Neuronal stem cell (in vitro differentiated cells): ENCODE measurements at regions not wholly inside any gene's neighbourhood (a gene's known extent, or its start where the extent isn't known, plus 50 kb on each side); places are given as distances from the start of the nearest gene placed in this dataset.

ENCODE experiments used
- DNase-seq: peaks from one replicate; pipeline ENCODE4 v3.0.0-alpha.2; 2013; ENCODE audit warnings: low spot score
- H2AFZ ChIP-seq: one replicate; pipeline ENCODE4 v1.6.1; 2013; ENCODE audit warnings: mild to moderate bottlenecking, low read length, inconsistent platforms
- H2AK5ac ChIP-seq: 2 replicates; pipeline ENCODE4 v1.6.1; 2013; ENCODE audit warnings: low read depth, mild to moderate bottlenecking, inconsistent platforms, low read length, moderate library complexity, mixed read lengths
- H2BK120ac ChIP-seq: 2 replicates; pipeline ENCODE4 v1.6.1; 2013; ENCODE audit warnings: low read depth, mild to moderate bottlenecking, inconsistent platforms, low read length, moderate library complexity, mixed read lengths
- H2BK12ac ChIP-seq: one replicate; pipeline ENCODE4 v1.6.1; 2013; ENCODE audit warnings: low read length, inconsistent platforms
- H2BK15ac ChIP-seq: 2 replicates; pipeline ENCODE4 v1.6.1; 2013; ENCODE audit warnings: mild to moderate bottlenecking, low read length, inconsistent platforms, mixed read lengths
- H2BK5ac ChIP-seq: one replicate; pipeline ENCODE4 v1.6.1; 2013; ENCODE audit warnings: inconsistent platforms, mild to moderate bottlenecking, low read length, moderate library complexity
- H3K14ac ChIP-seq: one replicate; pipeline ENCODE4 v1.6.1; 2013; ENCODE audit warnings: low read length, inconsistent platforms
- H3K18ac ChIP-seq: 2 replicates; pipeline ENCODE4 v1.6.1; 2013; ENCODE audit warnings: low read length, inconsistent platforms
- H3K23ac ChIP-seq: 2 replicates; pipeline ENCODE4 v1.6.1; 2013; ENCODE audit warnings: low read depth, mild to moderate bottlenecking, mixed read lengths, low read length, inconsistent platforms; ENCODE audit not compliant: poor library complexity
- H3K27ac ChIP-seq: replicated peaks from 3 replicates; pipeline ENCODE4 v1.5.1; 2013; ENCODE audit warnings: low read length, inconsistent platforms
- H3K27me3 ChIP-seq, 3 experiments: 2 replicates each; pipeline ENCODE4 v1.6.1; 2013; ENCODE audit warnings: low read length in 3 of 3, mild to moderate bottlenecking in 2 of 3, inconsistent platforms in 1 of 3, low read depth in 1 of 3, mixed read lengths in 1 of 3, moderate library complexity in 1 of 3; ENCODE audit not compliant: control insufficient read depth in 3 of 3, insufficient read depth in 3 of 3
- H3K36me3 ChIP-seq, 2 donors: replicated peaks in 1 of 2; 2 replicates each; pipeline ENCODE4 v1.6.1; 2013; ENCODE audit warnings: low read length in 2 of 2; ENCODE audit not compliant: control insufficient read depth in 2 of 2, insufficient read depth in 2 of 2
- H3K4ac ChIP-seq: 2 replicates; pipeline ENCODE4 v1.6.1; 2013; ENCODE audit warnings: inconsistent platforms, mild to moderate bottlenecking, low read length, moderate library complexity
- H3K4me1 ChIP-seq, 2 donors: 1 replicate in 1 of 2; 2 replicates in 1 of 2; pipeline ENCODE4 v1.6.1; 2013; ENCODE audit warnings: low read length in 2 of 2, low read depth in 1 of 2; ENCODE audit not compliant: control insufficient read depth in 2 of 2, insufficient read depth in 1 of 2
- H3K4me2 ChIP-seq: one replicate; pipeline ENCODE4 v1.6.1; 2013; ENCODE audit warnings: mild to moderate bottlenecking, low read length, inconsistent platforms; ENCODE audit not compliant: insufficient read depth, poor library complexity, severe bottlenecking
- H3K4me3 ChIP-seq, 2 donors: 2 replicates each; pipeline ENCODE4 v1.5.1; 2013; ENCODE audit warnings: low read length in 2 of 2, mild to moderate bottlenecking in 2 of 2, inconsistent platforms in 1 of 2, moderate library complexity in 1 of 2
- H3K79me1 ChIP-seq: one replicate; pipeline ENCODE4 v1.6.1; 2013; ENCODE audit warnings: low read depth, mild to moderate bottlenecking, inconsistent platforms, low read length, moderate library complexity
- H3K9ac ChIP-seq: one replicate; pipeline ENCODE4 v1.6.1; 2013; ENCODE audit warnings: mild to moderate bottlenecking, low read depth, low read length, inconsistent platforms; ENCODE audit not compliant: poor library complexity
- H3K9me3 ChIP-seq, 2 donors: replicated peaks in 1 of 2; 2 replicates each; pipeline versions ENCODE3 to v1.6.1; 2013; ENCODE audit warnings: low read length in 2 of 2, mild to moderate bottlenecking in 2 of 2, inconsistent platforms in 1 of 2, low read depth in 1 of 2, mixed read lengths in 1 of 2, moderate library complexity in 1 of 2; ENCODE audit not compliant: control insufficient read depth in 2 of 2, insufficient read depth in 1 of 2
- H4K8ac ChIP-seq: one replicate; pipeline ENCODE4 v1.6.1; 2013; ENCODE audit warnings: low read depth, mild to moderate bottlenecking, inconsistent platforms, low read length, moderate library complexity
- H4K91ac ChIP-seq: one replicate; pipeline ENCODE4 v1.6.1; 2013; ENCODE audit warnings: low read length, low read depth, mild to moderate bottlenecking, inconsistent platforms; ENCODE audit not compliant: poor library complexity
- WGBS, 2 donors: extraction: QIAGEN DNeasy Blood & Tissue Kit; methylation state at CpG; one replicate each; pipeline ENCODE4 v1.1.7; 2013; ENCODE audit warnings: missing lambda C conversion rate in 2 of 2, mixed read lengths in 1 of 2; ENCODE audit not compliant: insufficient read length in 2 of 2, insufficient replicate concordance in 1 of 2; ENCODE audit errors: extremely low coverage in 2 of 2; 5-methylcytosine and 5-hydroxymethylcytosine counted together

DNA sequence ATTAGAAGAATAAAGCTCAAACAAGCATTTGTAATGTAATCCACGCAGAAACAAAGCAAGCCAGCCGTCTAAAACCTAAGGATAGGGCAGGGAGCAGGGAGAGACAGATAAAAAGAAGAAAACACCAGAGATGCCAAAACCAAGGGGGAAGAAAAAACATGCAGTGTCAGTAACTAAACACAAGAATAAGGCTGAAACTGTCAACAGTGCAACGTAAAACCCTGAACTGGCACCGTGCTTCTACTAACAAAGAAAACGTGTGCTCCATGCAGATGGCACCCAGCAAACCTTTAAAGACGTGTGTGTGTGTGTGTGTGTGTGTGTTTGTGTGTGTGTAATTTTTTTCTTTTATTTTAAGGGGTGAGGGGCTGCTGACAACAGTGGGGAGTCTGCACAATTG lies 88.4 kb upstream of the TAB2 start:
- Histone ChIP-seq H2BK12ac (no peak overlapping the region), H4K8ac (no peak overlapping the region), H2BK120ac (no peak overlapping the region), H3K4me3 (no peak overlapping the region), H3K9ac (no peak overlapping the region), H3K36me3 (no peaks in the 10 kb centered on the region), H3K4me2 (no peak overlapping the region), H3K4ac (no peak overlapping the region), H3K27ac (no peak overlapping the region), H3K18ac (no peak overlapping the region), H3K4me1 (peaks cover 4 to 26% of the 10 kb centered on the region in 2 donors), H3K23ac (no peak overlapping the region), H4K91ac (no peak overlapping the region), H2AFZ (no peak overlapping the region), H2BK5ac (no peak overlapping the region), H2BK15ac (no peak overlapping the region), H2AK5ac (no peak overlapping the region), H3K27me3 (no peaks in the 10 kb centered on the region), H3K9me3 (no peaks in the 10 kb centered on the region), H3K79me1 (no peaks in the 10 kb centered on the region), H3K14ac (no peak overlapping the region)
- DNase-seq, result no peak
- no CpG with 5 or more reads among the region's 6 CpGs for WGBS, 2 donors

DNA sequence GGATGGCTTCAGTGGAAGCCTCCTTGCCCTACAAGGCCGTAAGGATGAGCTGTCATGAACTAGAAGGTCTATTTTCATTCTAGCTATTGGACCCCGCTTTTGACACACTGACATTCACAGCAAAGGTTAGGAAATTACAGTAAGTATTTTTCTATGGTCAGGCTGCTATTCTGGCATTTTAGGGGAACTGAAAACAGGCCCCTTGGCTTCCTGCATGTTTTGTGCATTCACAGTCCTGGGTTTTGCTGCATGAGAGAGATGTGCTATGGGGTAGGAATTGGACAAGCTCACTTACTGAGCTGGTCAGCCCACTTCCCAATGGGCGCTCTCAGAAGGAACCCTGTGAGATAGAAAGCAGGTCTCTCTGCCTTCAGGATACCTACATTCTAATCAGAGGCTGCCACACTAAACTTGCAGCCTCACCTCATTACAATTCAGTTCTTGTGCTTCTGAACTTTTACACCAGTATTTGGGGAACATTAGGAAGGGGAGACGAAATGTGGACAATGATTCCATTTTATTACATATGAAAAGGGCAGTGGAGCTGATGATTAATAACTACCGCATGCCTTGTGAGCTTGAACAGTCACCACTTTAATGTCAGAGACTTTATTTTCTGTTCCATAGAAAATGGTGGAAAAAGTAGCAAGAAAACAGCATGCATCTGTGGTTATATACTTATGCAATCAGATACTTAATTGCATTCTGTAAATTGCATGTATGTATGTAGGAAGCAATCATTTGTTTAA lies 86.6 kb upstream of the TAB2 start:
- Histone ChIP-seq H3K36me3 (no peaks in the 10 kb centered on the region), H3K4me3 (no peak overlapping the region), H3K4me1 (peaks cover under 1 to 19% of the 10 kb centered on the region in 2 donors), H4K91ac (no peak overlapping the region), H2BK5ac (no peak overlapping the region), H3K9ac (no peak overlapping the region), H3K27me3 (no peaks in the 10 kb centered on the region), H2BK15ac (no peak overlapping the region), H2BK120ac (no peak overlapping the region), H2AFZ (no peak overlapping the region), H3K4ac (no peak overlapping the region), H3K27ac (no peak overlapping the region), H4K8ac (no peak overlapping the region), H3K4me2 (no peak overlapping the region), H2BK12ac (no peak overlapping the region), H3K23ac (no peak overlapping the region), H3K9me3 (no peaks in the 10 kb centered on the region), H3K18ac (no peak overlapping the region), H2AK5ac (no peak overlapping the region), H3K14ac (no peak overlapping the region), H3K79me1 (no peaks in the 10 kb centered on the region)
- WGBS, 2 donors, result no CpG with 5 or more reads among the region's 5 CpGs
- DNase-seq, result no peak

DNA sequence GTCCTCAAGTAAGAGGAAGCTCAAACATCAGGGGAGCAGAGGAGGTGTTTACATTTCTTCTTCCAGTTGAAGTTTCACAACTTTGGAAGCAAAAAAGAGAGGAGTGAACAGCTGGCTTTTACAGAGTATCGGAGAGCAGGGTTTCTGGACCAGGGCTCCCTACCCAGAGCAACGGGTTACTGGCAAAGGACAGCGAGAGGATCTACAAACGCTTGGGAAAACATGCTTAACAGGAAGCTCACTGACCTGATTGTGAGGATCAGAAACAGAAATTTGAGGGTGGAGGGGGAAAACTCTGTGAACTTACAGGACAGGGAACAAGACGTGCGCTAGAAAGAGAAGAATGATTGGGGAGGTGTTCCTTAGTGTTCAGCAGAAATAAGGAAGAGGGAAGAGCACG lies 85.7 kb upstream of the TAB2 start:
- Histone ChIP-seq H3K23ac (no peak overlapping the region), H3K4me1 (peaks cover 0 to 13% of the 10 kb centered on the region in 2 donors), H3K79me1 (no peaks in the 10 kb centered on the region), H3K14ac (no peak overlapping the region), H2BK12ac (no peak overlapping the region), H3K18ac (no peak overlapping the region), H3K9me3 (no peaks in the 10 kb centered on the region), H3K27ac (no peak overlapping the region), H3K4ac (no peak overlapping the region), H3K27me3 (no peaks in the 10 kb centered on the region), H2BK120ac (no peak overlapping the region), H3K4me2 (no peak overlapping the region), H4K91ac (no peak overlapping the region), H2BK15ac (no peak overlapping the region), H3K36me3 (no peaks in the 10 kb centered on the region), H4K8ac (no peak overlapping the region), H2AK5ac (no peak overlapping the region), H3K4me3 (no peak overlapping the region), H2BK5ac (no peak overlapping the region), H3K9ac (no peak overlapping the region), H2AFZ (peak overlapping the region; percentile 48)
- no peak for DNase-seq
- no CpG with 5 or more reads among the region's 7 CpGs for WGBS, 2 donors

DNA sequence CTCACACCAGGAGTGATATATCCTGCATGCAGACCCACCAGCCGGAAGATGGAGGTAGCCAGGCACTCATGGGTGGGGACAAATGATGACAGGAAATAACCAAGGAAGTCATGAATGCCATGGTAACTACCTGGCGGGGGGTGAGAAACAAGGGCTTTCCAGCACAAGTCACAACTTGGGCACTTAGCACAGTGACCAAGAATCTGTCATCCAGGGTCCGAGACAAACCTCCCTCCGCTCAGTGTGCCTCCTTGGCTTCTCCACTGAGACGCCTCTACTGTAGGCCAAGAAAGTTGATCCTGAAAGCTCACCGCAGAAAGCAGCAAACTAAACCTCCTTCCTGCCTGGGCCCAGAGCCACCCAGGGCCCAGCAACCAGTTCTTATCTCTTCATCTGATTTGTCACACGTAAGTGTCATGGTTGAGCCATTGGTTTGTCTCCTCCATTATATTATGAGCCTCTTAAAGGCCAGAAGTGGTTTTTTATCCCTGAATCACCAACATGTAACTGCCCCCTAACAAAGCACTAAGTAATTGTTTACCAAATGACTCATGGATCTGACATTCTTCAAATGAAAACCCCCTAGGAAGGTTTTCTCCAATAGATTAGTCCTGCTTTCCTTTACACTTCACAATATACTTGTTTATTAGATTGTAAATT lies 84.3 kb upstream of the TAB2 start:
- Histone ChIP-seq H3K9me3 (no peaks in the 10 kb centered on the region), H2BK15ac (peak overlapping the region; percentile 40), H3K27ac (no peak overlapping the region), H2AK5ac (peak overlapping the region; percentile 51), H3K4me3 (no peak overlapping the region), H3K36me3 (no peaks in the 10 kb centered on the region), H3K4me2 (no peak overlapping the region), H2BK12ac (peak overlapping the region; percentile 8), H3K18ac (peak overlapping the region; percentile 42), H3K9ac (no peak overlapping the region), H3K4ac (no peak overlapping the region), H2BK5ac (no peak overlapping the region), H4K91ac (no peak overlapping the region), H3K79me1 (no peaks in the 10 kb centered on the region), H3K27me3 (no peaks in the 10 kb centered on the region), H3K23ac (peak overlapping the region; percentile 58), H3K4me1 (peaks cover 0 to 12% of the 10 kb centered on the region in 2 donors), H4K8ac (peak overlapping the region; percentile 19), H2AFZ (no peak overlapping the region), H3K14ac (peak overlapping the region; percentile 4), H2BK120ac (no peak overlapping the region)
- WGBS, 2 donors, result no CpG with 5 or more reads among the region's 7 CpGs
- DNase-seq, result no peak
